Gastrocnemius medialis (tissue), 4 donors: ENCODE measurements at regions not wholly inside any gene's neighbourhood (a gene's known extent, or its start where the extent isn't known, plus 50 kb on each side); places are given as distances from the start of the nearest gene placed in this dataset.

ENCODE experiments used
- CTCF ChIP-seq, 5 experiments: fragments of 450-650 bp in 3 of 5; fragments of 200-600 bp in 2 of 5; sonication (generic) in 2 of 5; IDR thresholded peaks in 4 of 5; conservative IDR thresholded peaks in 1 of 5; 1 replicate in 4 of 5; 2 replicates in 1 of 5; pipeline ENCODE4 v1.5.1; 2016 to 2019; ENCODE audit warnings: antibody characterized with exemption in 5 of 5, mild to moderate bottlenecking in 3 of 5, moderate library complexity in 3 of 5
- POLR2A ChIP-seq, 2 donors: fragments of 450-650 bp; IDR thresholded peaks; one replicate each; pipeline ENCODE4 v1.6.1; 2017; ENCODE audit warnings: antibody characterized with exemption in 2 of 2, mild to moderate bottlenecking in 2 of 2, moderate library complexity in 2 of 2

GRCh38 chr16:48454051-48454450, 68.8 kb upstream of the SIAH1 start:
- TF ChIP-seq CTCF (IDR thresholded peaks at IDR 0.05 in 4 of 5, conservative IDR thresholded peaks at IDR 0.05 in 1 of 5) = no peak
- no peak for TF ChIP-seq POLR2A (IDR thresholded peaks at IDR 0.05)
